ENCODE measurements at regions not wholly inside any gene's neighbourhood (a gene's known extent, or its start where the extent isn't known, plus 50 kb on each side); places are given as distances from the start of the nearest gene placed in this dataset.

DNA sequence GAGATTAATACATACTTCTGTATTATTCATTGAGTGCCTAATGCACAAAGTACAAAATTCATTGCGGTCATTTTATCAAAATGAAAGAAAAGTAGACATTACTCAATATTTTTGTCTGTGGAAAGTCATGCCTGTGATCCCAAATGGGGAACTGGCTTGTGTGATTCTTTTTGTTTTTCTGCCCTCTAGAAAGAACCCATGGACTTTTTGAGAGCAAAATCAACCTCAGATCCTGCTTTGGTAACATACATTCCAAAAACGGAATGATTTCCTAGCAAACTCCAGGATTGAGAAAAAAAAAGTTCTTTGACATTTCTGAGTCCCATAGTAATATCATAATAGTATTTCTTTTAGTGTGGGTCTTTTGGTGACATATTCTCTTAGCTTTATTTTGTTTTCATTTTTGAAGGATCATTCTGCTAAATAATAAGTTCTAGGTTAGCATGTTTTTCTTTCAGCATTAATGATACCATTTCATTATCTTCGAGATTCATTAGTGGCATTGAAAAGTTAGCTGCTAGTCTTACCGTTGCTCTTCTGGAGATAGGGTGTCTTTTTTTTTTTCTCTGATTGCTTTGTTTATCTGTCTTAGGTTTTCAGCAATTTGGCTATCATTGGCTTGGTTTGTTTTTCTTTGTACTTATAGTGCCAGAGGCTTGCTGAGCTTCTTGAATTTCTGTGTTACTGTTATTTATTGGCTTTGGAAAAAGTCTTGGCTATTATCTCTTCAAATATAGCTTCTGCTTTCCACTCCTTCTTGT lies 102.4 kb upstream of the CSNK1A1L start:
- no peaks in the 10 kb centered on the region for H3K9me3 ChIP-seq
- H3K27me3 ChIP-seq: no peaks in the 10 kb centered on the region
- no peaks in the 10 kb centered on the region for H3K4me1 ChIP-seq (ENCODE audit: control insufficient read depth in 1 of 2, insufficient read depth in 1 of 2, low read depth in 1 of 2, low read length in 1 of 2)
- no peak overlapping the region for H3K4me3 ChIP-seq (ENCODE audit: low read depth in 1 of 2, low read length in 1 of 2)
- H3K27ac ChIP-seq: no peak overlapping the region
- TF ChIP-seq, protein P1, sequence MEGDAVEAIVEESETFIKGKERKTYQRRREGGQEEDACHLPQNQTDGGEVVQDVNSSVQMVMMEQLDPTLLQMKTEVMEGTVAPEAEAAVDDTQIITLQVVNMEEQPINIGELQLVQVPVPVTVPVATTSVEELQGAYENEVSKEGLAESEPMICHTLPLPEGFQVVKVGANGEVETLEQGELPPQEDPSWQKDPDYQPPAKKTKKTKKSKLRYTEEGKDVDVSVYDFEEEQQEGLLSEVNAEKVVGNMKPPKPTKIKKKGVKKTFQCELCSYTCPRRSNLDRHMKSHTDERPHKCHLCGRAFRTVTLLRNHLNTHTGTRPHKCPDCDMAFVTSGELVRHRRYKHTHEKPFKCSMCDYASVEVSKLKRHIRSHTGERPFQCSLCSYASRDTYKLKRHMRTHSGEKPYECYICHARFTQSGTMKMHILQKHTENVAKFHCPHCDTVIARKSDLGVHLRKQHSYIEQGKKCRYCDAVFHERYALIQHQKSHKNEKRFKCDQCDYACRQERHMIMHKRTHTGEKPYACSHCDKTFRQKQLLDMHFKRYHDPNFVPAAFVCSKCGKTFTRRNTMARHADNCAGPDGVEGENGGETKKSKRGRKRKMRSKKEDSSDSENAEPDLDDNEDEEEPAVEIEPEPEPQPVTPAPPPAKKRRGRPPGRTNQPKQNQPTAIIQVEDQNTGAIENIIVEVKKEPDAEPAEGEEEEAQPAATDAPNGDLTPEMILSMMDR (IDR thresholded peaks at IDR 0.05): no peak
- H3K36me3 ChIP-seq: no peaks in the 10 kb centered on the region

DNA sequence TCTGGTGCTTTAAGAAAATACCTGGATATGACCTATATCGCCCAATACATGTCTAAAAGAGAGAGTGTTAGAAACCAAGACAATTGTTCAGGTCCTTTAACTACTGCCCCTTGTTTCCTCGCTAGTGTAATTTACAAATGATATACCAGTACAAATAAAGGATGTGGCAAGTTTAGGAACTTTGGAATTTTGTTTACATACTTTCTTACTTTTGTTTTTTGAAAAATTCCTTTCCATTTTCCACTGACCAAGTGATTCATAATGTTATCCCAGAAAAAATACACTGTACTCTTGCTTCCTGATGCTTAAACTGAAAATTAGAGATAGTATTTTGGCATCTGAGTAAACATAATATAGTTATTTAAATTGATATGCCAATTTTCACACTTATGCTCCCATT lies 96.8 kb upstream of the CSNK1A1L start:
- peaks cover 5% of the 10 kb centered on the region for H3K36me3 ChIP-seq
- no peaks in the 10 kb centered on the region for H3K27me3 ChIP-seq
- H3K4me1 ChIP-seq (ENCODE audit: control insufficient read depth in 1 of 2, insufficient read depth in 1 of 2, low read depth in 1 of 2, low read length in 1 of 2): peaks cover 8 to 10% of the 10 kb centered on the region in 2 experiments
- H3K9me3 ChIP-seq: no peaks in the 10 kb centered on the region
- TF ChIP-seq, protein P1 (IDR thresholded peaks at IDR 0.05): no peak
- no peak overlapping the region for H3K27ac ChIP-seq
- H3K4me3 ChIP-seq (ENCODE audit: low read depth in 1 of 2, low read length in 1 of 2): no peak overlapping the region

DNA sequence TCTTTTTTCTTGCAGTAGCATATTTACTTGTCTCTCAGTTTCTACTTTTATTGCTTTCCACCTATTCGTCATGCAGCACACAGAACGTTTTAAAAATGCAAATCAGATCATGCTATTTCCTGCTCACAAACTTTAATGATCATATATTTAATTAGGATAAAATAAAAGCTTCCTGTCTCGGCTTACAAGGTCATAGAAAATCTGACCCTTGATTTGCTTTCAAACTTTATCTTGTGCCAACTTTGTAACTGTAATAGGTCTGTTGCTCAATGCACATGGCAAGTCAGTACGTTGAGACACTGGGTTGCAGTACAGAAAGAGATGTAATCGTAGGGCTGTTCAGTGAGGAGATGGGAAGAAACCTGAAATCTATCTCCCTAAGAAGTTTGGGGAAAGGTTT lies 95.6 kb upstream of the CSNK1A1L start:
- no peak overlapping the region for H3K27ac ChIP-seq
- H3K9me3 ChIP-seq: no peaks in the 10 kb centered on the region
- peaks cover 8 to 10% of the 10 kb centered on the region in 2 experiments for H3K4me1 ChIP-seq (ENCODE audit: control insufficient read depth in 1 of 2, insufficient read depth in 1 of 2, low read depth in 1 of 2, low read length in 1 of 2)
- no peak overlapping the region for H3K4me3 ChIP-seq (ENCODE audit: low read depth in 1 of 2, low read length in 1 of 2)
- H3K27me3 ChIP-seq: no peaks in the 10 kb centered on the region
- TF ChIP-seq, protein P1 (IDR thresholded peaks at IDR 0.05): no peak
- H3K36me3 ChIP-seq: peaks cover 5% of the 10 kb centered on the region

DNA sequence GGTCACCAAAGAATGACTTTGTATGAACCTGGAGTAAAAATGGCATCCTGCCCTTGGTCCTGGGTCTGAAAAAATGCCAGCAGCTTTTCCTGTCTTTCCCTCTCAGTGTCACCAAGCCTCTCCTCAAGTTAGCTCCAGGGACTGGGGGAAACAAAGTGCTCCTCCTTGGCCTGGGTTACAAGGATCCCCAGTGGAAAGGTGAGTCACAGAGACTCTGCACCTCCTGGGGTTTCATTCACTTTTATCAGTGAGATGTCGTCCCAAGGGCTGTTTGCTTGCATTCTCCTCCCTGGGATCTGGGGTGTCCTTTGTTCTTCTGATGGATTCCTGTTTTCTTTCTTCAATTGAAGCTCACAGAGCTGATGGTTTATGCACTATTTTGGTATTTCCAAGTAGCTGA lies 93.2 kb upstream of the CSNK1A1L start:
- no peaks in the 10 kb centered on the region for H3K9me3 ChIP-seq
- TF ChIP-seq, protein P1 (IDR thresholded peaks at IDR 0.05): no peak
- H3K27me3 ChIP-seq: no peaks in the 10 kb centered on the region
- peaks cover 8 to 10% of the 10 kb centered on the region in 2 experiments for H3K4me1 ChIP-seq (ENCODE audit: control insufficient read depth in 1 of 2, insufficient read depth in 1 of 2, low read depth in 1 of 2, low read length in 1 of 2)
- no peak overlapping the region for H3K27ac ChIP-seq
- H3K36me3 ChIP-seq: peaks cover 5% of the 10 kb centered on the region
- no peak overlapping the region for H3K4me3 ChIP-seq (ENCODE audit: low read depth in 1 of 2, low read length in 1 of 2)

DNA sequence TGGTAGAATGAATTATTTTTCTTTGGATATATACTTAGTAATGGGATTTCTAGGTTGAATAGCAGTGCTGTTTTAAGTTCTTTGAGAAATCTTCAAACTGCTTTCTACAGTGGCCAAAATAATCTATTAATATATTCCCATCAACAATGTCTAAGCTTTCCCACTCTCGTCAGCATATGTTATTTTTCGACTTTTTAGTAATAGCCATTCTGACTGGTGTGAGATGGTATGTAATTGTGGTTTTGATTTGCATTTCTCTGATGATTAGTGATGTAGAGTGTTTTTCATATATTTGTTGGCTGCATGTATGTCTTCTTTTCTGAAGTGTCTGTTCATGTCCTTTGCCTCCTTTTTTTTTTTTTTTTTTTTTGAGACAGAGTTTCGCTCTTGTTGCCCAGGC lies 90.2 kb upstream of the CSNK1A1L start:
- Histone ChIP-seq H3K4me3 (ENCODE audit: low read depth in 1 of 2, low read length in 1 of 2) (no peak overlapping the region), H3K27me3 (no peaks in the 10 kb centered on the region), H3K36me3 (peaks cover 5% of the 10 kb centered on the region), H3K9me3 (no peaks in the 10 kb centered on the region), H3K27ac (no peak overlapping the region), H3K4me1 (ENCODE audit: control insufficient read depth in 1 of 2, insufficient read depth in 1 of 2, low read depth in 1 of 2, low read length in 1 of 2) (no peaks in the 10 kb centered on the region)
- TF ChIP-seq, protein P1 (IDR thresholded peaks at IDR 0.05): no peak
